Activated T-helper 1 cell treated with anti-CD3 and anti-CD28 coated beads, Interleukin-2, amount 50 U/mL, for 16 hours (primary cell): ENCODE measurements at regions not wholly inside any gene's neighbourhood (a gene's known extent, or its start where the extent isn't known, plus 50 kb on each side); places are given as distances from the start of the nearest gene placed in this dataset.

ENCODE experiments used
- DNase-seq, 2 donors: peaks; one replicate each; pipeline ENCODE4 v3.0.0-alpha.2; 2020; ENCODE audit warnings: low read depth in 1 of 2, low spot score in 1 of 2

- no peak for DNase-seq
Observed at GRCh38 chr2:176388861-176389260, 119.6 kb downstream of the MTX2 start.

GRCh38 chr2:176390276-176391147 lies 121.3 kb downstream of the MTX2 start:
- DNase-seq, result no peak

- no peak for DNase-seq
Observed at GRCh38 chr2:176391148-176391419, 121.8 kb downstream of the MTX2 start.

- DNase-seq, result no peak
Observed at GRCh38 chr2:176392249-176392648, 123.0 kb downstream of the MTX2 start.

GRCh38 chr2:176392744-176393414 lies 123.6 kb downstream of the MTX2 start:
- no peak for DNase-seq

GRCh38 chr2:176395273-176395854 lies 126.1 kb downstream of the MTX2 start:
- no peak for DNase-seq

GRCh38 chr2:176398243-176399073 lies 129.2 kb downstream of the MTX2 start:
- DNase-seq, result no peak

- no peak for DNase-seq
Observed at GRCh38 chr2:176399074-176399598, 129.9 kb downstream of the MTX2 start.

- DNase-seq, result no peak
Observed at GRCh38 chr2:176405477-176405876, 136.2 kb downstream of the MTX2 start.

GRCh38 chr2:176407706-176408105 lies 138.5 kb downstream of the MTX2 start:
- DNase-seq, result no peak

- DNase-seq, result no peak
Observed at GRCh38 chr2:176409671-176410070, 140.4 kb downstream of the MTX2 start.

GRCh38 chr2:176412136-176412535 lies 142.9 kb downstream of the MTX2 start:
- DNase-seq, result no peak

GRCh38 chr2:176413786-176414185 lies 144.5 kb downstream of the MTX2 start:
- DNase-seq, result no peak

- no peak for DNase-seq
Observed at GRCh38 chr2:176414641-176415040, 145.4 kb downstream of the MTX2 start.

GRCh38 chr2:176415174-176415895 lies 146.1 kb downstream of the MTX2 start:
- DNase-seq, result no peak

- no peak for DNase-seq
Observed at GRCh38 chr2:176415937-176416499, 146.8 kb downstream of the MTX2 start.

- no peak for DNase-seq
Observed at GRCh38 chr2:176418768-176419167, 149.5 kb downstream of the MTX2 start.

- no peak for DNase-seq
Observed at GRCh38 chr2:176419591-176420071, 150.4 kb downstream of the MTX2 start.

- no peak for DNase-seq
Observed at GRCh38 chr2:176421297-176422050, 152.2 kb downstream of the MTX2 start.
